Neuronal stem cell (in vitro differentiated cells): ENCODE measurements at regions not wholly inside any gene's neighbourhood (a gene's known extent, or its start where the extent isn't known, plus 50 kb on each side); places are given as distances from the start of the nearest gene placed in this dataset.

Experiments
- DNase-seq: peaks from one replicate; pipeline ENCODE4 v3.0.0-alpha.2; 2013; ENCODE audit warnings: low spot score
- H2AFZ ChIP-seq: one replicate; pipeline ENCODE4 v1.6.1; 2013; ENCODE audit warnings: mild to moderate bottlenecking, low read length, inconsistent platforms
- H2AK5ac ChIP-seq: 2 replicates; pipeline ENCODE4 v1.6.1; 2013; ENCODE audit warnings: low read depth, mild to moderate bottlenecking, inconsistent platforms, low read length, moderate library complexity, mixed read lengths
- H2BK120ac ChIP-seq: 2 replicates; pipeline ENCODE4 v1.6.1; 2013; ENCODE audit warnings: low read depth, mild to moderate bottlenecking, inconsistent platforms, low read length, moderate library complexity, mixed read lengths
- H2BK12ac ChIP-seq: one replicate; pipeline ENCODE4 v1.6.1; 2013; ENCODE audit warnings: low read length, inconsistent platforms
- H2BK15ac ChIP-seq: 2 replicates; pipeline ENCODE4 v1.6.1; 2013; ENCODE audit warnings: mild to moderate bottlenecking, low read length, inconsistent platforms, mixed read lengths
- H2BK5ac ChIP-seq: one replicate; pipeline ENCODE4 v1.6.1; 2013; ENCODE audit warnings: inconsistent platforms, mild to moderate bottlenecking, low read length, moderate library complexity
- H3K14ac ChIP-seq: one replicate; pipeline ENCODE4 v1.6.1; 2013; ENCODE audit warnings: low read length, inconsistent platforms
- H3K18ac ChIP-seq: 2 replicates; pipeline ENCODE4 v1.6.1; 2013; ENCODE audit warnings: low read length, inconsistent platforms
- H3K23ac ChIP-seq: 2 replicates; pipeline ENCODE4 v1.6.1; 2013; ENCODE audit warnings: low read depth, mild to moderate bottlenecking, mixed read lengths, low read length, inconsistent platforms; ENCODE audit not compliant: poor library complexity
- H3K27ac ChIP-seq: replicated peaks from 3 replicates; pipeline ENCODE4 v1.5.1; 2013; ENCODE audit warnings: low read length, inconsistent platforms
- H3K27me3 ChIP-seq, 3 experiments: 2 replicates each; pipeline ENCODE4 v1.6.1; 2013; ENCODE audit warnings: low read length in 3 of 3, mild to moderate bottlenecking in 2 of 3, inconsistent platforms in 1 of 3, low read depth in 1 of 3, mixed read lengths in 1 of 3, moderate library complexity in 1 of 3; ENCODE audit not compliant: control insufficient read depth in 3 of 3, insufficient read depth in 3 of 3
- H3K36me3 ChIP-seq, 2 donors: replicated peaks in 1 of 2; 2 replicates each; pipeline ENCODE4 v1.6.1; 2013; ENCODE audit warnings: low read length in 2 of 2; ENCODE audit not compliant: control insufficient read depth in 2 of 2, insufficient read depth in 2 of 2
- H3K4ac ChIP-seq: 2 replicates; pipeline ENCODE4 v1.6.1; 2013; ENCODE audit warnings: inconsistent platforms, mild to moderate bottlenecking, low read length, moderate library complexity
- H3K4me1 ChIP-seq, 2 donors: 1 replicate in 1 of 2; 2 replicates in 1 of 2; pipeline ENCODE4 v1.6.1; 2013; ENCODE audit warnings: low read length in 2 of 2, low read depth in 1 of 2; ENCODE audit not compliant: control insufficient read depth in 2 of 2, insufficient read depth in 1 of 2
- H3K4me2 ChIP-seq: one replicate; pipeline ENCODE4 v1.6.1; 2013; ENCODE audit warnings: mild to moderate bottlenecking, low read length, inconsistent platforms; ENCODE audit not compliant: insufficient read depth, poor library complexity, severe bottlenecking
- H3K4me3 ChIP-seq, 2 donors: 2 replicates each; pipeline ENCODE4 v1.5.1; 2013; ENCODE audit warnings: low read length in 2 of 2, mild to moderate bottlenecking in 2 of 2, inconsistent platforms in 1 of 2, moderate library complexity in 1 of 2
- H3K79me1 ChIP-seq: one replicate; pipeline ENCODE4 v1.6.1; 2013; ENCODE audit warnings: low read depth, mild to moderate bottlenecking, inconsistent platforms, low read length, moderate library complexity
- H3K9ac ChIP-seq: one replicate; pipeline ENCODE4 v1.6.1; 2013; ENCODE audit warnings: mild to moderate bottlenecking, low read depth, low read length, inconsistent platforms; ENCODE audit not compliant: poor library complexity
- H3K9me3 ChIP-seq, 2 donors: replicated peaks in 1 of 2; 2 replicates each; pipeline versions ENCODE3 to v1.6.1; 2013; ENCODE audit warnings: low read length in 2 of 2, mild to moderate bottlenecking in 2 of 2, inconsistent platforms in 1 of 2, low read depth in 1 of 2, mixed read lengths in 1 of 2, moderate library complexity in 1 of 2; ENCODE audit not compliant: control insufficient read depth in 2 of 2, insufficient read depth in 1 of 2
- H4K8ac ChIP-seq: one replicate; pipeline ENCODE4 v1.6.1; 2013; ENCODE audit warnings: low read depth, mild to moderate bottlenecking, inconsistent platforms, low read length, moderate library complexity
- H4K91ac ChIP-seq: one replicate; pipeline ENCODE4 v1.6.1; 2013; ENCODE audit warnings: low read length, low read depth, mild to moderate bottlenecking, inconsistent platforms; ENCODE audit not compliant: poor library complexity
- WGBS, 2 donors: extraction: QIAGEN DNeasy Blood & Tissue Kit; methylation state at CpG; one replicate each; pipeline ENCODE4 v1.1.7; 2013; ENCODE audit warnings: missing lambda C conversion rate in 2 of 2, mixed read lengths in 1 of 2; ENCODE audit not compliant: insufficient read length in 2 of 2, insufficient replicate concordance in 1 of 2; ENCODE audit errors: extremely low coverage in 2 of 2; 5-methylcytosine and 5-hydroxymethylcytosine counted together

DNA sequence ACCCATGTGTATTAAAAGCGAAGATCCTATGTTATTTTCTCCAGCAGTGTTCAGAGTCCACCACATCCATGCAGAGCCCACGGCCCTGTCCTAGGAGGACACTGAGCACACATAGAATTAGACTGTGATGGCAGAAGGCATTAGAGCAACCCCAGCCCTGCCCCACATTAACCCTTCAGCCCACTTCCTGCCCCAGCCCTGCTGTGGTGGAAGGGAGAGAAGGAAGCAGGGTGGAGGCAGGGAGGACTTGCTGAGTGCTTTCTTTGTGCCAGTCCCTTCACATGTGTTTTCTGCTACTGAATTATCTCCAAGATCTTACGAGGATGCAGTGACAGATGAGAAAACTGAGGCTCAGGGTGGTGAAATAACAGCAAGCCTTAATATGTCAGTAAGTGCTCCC lies 339.0 kb downstream of the SMAD2 start:
- no peak overlapping the region for H3K14ac ChIP-seq
- no peak overlapping the region for H2BK5ac ChIP-seq
- H2AFZ ChIP-seq, result no peak overlapping the region
- H3K79me1 ChIP-seq, result no peaks in the 10 kb centered on the region
- no peak overlapping the region for H3K4me3 ChIP-seq
- H3K4me1 ChIP-seq, result peaks cover 0 to 13% of the 10 kb centered on the region in 2 donors
- H3K27ac ChIP-seq, result no peak overlapping the region
- H2AK5ac ChIP-seq, result no peak overlapping the region
- H3K9me3 ChIP-seq, result peaks cover 0 to 3% of the 10 kb centered on the region in 2 donors
- no peak overlapping the region for H2BK12ac ChIP-seq
- H4K8ac ChIP-seq, result no peak overlapping the region
- H3K4me2 ChIP-seq, result no peak overlapping the region
- H3K4ac ChIP-seq, result no peak overlapping the region
- DNase-seq, result no peak
- H2BK120ac ChIP-seq, result no peak overlapping the region
- no peak overlapping the region for H3K18ac ChIP-seq
- no peak overlapping the region for H4K91ac ChIP-seq
- no peaks in the 10 kb centered on the region for H3K36me3 ChIP-seq
- no peak overlapping the region for H3K23ac ChIP-seq
- peaks cover 0 to 25% (median 0%) of the 10 kb centered on the region in 3 experiments for H3K27me3 ChIP-seq
- WGBS, 2 donors, result no CpG with 5 or more reads among the region's 3 CpGs
- no peak overlapping the region for H2BK15ac ChIP-seq
- no peak overlapping the region for H3K9ac ChIP-seq

DNA sequence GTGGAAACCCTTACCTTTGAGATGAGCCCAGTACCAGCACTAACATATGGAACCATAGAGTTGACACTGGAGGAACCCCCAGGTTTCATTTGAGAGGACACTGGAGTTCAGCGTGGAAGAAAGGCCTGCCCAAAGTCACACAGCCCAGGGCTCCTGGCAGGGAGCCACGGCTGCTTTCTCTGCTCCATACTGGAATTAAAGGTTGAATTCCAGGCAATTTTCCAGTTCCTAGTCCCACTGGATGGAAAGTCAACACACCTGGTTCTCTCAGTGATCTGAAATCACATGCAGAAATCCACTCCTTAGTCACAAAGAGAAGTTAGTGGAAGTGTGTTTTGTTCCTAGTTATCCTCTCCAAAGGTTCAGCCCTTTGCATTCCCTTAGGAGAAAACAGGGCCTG lies 336.1 kb upstream of the SKOR2 start:
- WGBS, 2 donors, result no CpG with 5 or more reads among the region's 2 CpGs
- no peak overlapping the region for H3K4ac ChIP-seq
- no peak overlapping the region for H2BK15ac ChIP-seq

DNA sequence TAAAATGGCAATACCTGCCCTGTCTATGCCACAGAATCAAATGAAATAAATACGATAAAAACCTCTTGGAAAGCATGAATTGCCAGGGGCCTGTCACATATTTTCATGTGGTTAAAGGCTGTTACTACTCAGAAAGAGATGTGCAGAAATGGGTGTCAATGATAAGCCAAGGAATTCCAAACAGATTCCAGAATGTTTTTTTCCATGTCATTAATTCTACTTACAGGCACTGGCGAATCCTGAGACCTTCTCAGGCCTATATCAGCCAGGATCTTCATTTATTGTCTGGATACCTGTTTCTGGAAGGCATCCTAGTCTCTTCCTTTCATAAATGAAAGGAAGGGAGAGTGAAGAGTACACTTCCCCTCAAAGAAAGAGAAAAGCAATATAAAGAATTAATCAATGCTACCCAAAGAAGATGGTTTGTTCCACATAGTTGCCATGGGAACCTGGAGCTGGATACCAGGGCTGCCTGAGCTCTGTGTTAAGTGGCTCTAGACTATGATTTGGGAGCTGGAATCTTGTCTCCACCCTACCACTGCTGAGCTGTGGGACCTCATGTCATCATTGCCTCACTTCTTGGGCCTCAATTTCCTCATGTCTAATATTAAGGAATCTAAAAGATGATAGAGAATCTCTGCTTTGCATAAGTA lies 335.1 kb upstream of the SKOR2 start:
- Histone ChIP-seq H3K27me3 (no peaks in the 10 kb centered on the region), H3K18ac (no peak overlapping the region), H2BK120ac (no peak overlapping the region), H3K79me1 (no peaks in the 10 kb centered on the region), H3K4me1 (peaks cover 3% of the 10 kb centered on the region in 2 donors), H3K4me2 (no peak overlapping the region), H3K4ac (no peak overlapping the region), H3K9ac (no peak overlapping the region), H2AK5ac (no peak overlapping the region), H4K8ac (no peak overlapping the region), H4K91ac (no peak overlapping the region), H2BK5ac (no peak overlapping the region), H2AFZ (no peak overlapping the region), H2BK12ac (no peak overlapping the region), H3K36me3 (no peaks in the 10 kb centered on the region), H3K9me3 (no peaks in the 10 kb centered on the region), H3K27ac (no peak overlapping the region), H2BK15ac (no peak overlapping the region), H3K4me3 (no peak overlapping the region), H3K14ac (no peak overlapping the region), H3K23ac (no peak overlapping the region)
- DNase-seq, result no peak
- no CpG with 5 or more reads among the region's 2 CpGs for WGBS, 2 donors

More for the DNA sequence above, 336.1 kb upstream of the SKOR2 start:
- Histone ChIP-seq H3K36me3 (no peaks in the 10 kb centered on the region), H2AK5ac (no peak overlapping the region), H3K9ac (no peak overlapping the region), H4K91ac (no peak overlapping the region), H3K18ac (no peak overlapping the region), H4K8ac (no peak overlapping the region), H3K79me1 (no peaks in the 10 kb centered on the region), H2BK12ac (no peak overlapping the region), H3K27me3 (no peaks in the 10 kb centered on the region), H2BK5ac (no peak overlapping the region), H3K4me1 (peaks cover 3% of the 10 kb centered on the region in 2 donors), H3K4me3 (no peak overlapping the region), H3K9me3 (no peaks in the 10 kb centered on the region), H3K4me2 (no peak overlapping the region), H3K23ac (no peak overlapping the region), H2AFZ (no peak overlapping the region), H3K14ac (no peak overlapping the region), H2BK120ac (no peak overlapping the region), H3K27ac (no peak overlapping the region)
- DNase-seq, result no peak

DNA sequence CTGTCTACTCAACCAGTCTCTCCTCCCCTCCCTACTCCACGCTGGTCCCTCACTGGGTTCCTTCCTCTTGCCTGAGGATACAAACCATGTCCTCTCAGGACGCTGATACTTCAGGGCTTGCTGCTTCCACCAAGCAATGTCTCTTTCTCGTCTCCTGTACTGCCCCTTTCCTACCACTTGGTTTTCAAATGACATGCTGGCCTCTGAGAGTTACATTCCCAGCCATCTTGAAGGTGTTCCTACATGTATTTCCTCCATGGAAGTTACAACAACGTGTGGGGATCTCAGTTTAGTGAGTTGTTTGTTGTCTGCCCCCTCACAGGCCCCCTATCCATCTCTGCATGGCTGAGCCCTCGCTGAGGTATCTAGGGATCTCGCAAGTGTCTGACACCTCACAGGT lies 334.5 kb upstream of the SKOR2 start:
- Histone ChIP-seq H2AK5ac (no peak overlapping the region), H3K27ac (no peak overlapping the region), H3K4me1 (peaks cover 3% of the 10 kb centered on the region in 2 donors), H2BK15ac (no peak overlapping the region), H3K4me2 (no peak overlapping the region), H2AFZ (no peak overlapping the region), H3K79me1 (no peaks in the 10 kb centered on the region), H2BK5ac (no peak overlapping the region), H3K4ac (no peak overlapping the region), H4K8ac (no peak overlapping the region), H3K9ac (no peak overlapping the region), H3K9me3 (no peaks in the 10 kb centered on the region), H3K23ac (no peak overlapping the region), H3K14ac (no peak overlapping the region), H3K36me3 (no peaks in the 10 kb centered on the region), H2BK120ac (no peak overlapping the region), H3K27me3 (no peaks in the 10 kb centered on the region), H2BK12ac (no peak overlapping the region), H3K18ac (no peak overlapping the region), H4K91ac (no peak overlapping the region), H3K4me3 (no peak overlapping the region)
- no CpG with 5 or more reads among the region's 6 CpGs for WGBS, 2 donors
- DNase-seq, result no peak
